ENCODE measurements at regions not wholly inside any gene's neighbourhood (a gene's known extent, or its start where the extent isn't known, plus 50 kb on each side); places are given as distances from the start of the nearest gene placed in this dataset.

- TF ChIP-seq POLR2A (IDR thresholded peaks at IDR 0.05) = no peak
- TF ChIP-seq CTCF (IDR thresholded peaks at IDR 0.05) = no peak
Measured at GRCh38 chrX:39504227-39504626, 593.5 kb downstream of the BCOR start.

Data from thyroid gland (tissue), 4 donors.